ENCODE measurements at regions not wholly inside any gene's neighbourhood (a gene's known extent, or its start where the extent isn't known, plus 50 kb on each side); places are given as distances from the start of the nearest gene placed in this dataset.
"Not testable (repeated sequence)": the region's sequence is repeated elsewhere in the genome, so short reads cannot be mapped to it uniquely, and the experiment has no call there.

GRCh38 chrX:122641826-122642225 is 542.3 kb upstream of the GRIA3 start:
- no peak overlapping the region for H3K4me3 ChIP-seq (ENCODE audit: low read depth, low read length)
- TF ChIP-seq CTCF (IDR thresholded peaks at IDR 0.05; ENCODE audit: insufficient read depth, low read length) = no peak
- peak; percentile 1 for DNase-seq (ENCODE audit: low read depth)

DNA sequence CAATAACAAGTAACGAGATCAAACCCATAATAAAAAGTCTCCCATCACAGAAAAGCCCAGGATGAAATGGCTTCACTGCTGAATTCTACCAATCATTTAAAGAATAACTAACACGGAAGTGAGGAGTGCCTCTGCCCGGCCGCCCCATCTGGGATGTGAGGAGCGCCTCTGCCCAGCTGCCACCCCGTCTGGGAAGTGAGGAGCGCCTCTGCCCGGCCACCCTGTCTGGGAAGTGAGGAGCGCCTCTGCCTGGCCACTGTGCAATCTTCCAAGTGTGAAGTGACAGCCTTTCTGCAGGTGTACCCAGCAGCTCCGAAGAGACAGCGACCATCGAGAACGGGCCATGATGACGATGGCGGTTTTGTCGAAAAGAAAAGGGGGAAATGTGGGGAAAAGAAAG is 528.8 kb upstream of the GRIA3 start:
- H3K4me3 ChIP-seq (ENCODE audit: low read depth, low read length); DNase-seq (ENCODE audit: low read depth): not testable (repeated sequence)

DNA sequence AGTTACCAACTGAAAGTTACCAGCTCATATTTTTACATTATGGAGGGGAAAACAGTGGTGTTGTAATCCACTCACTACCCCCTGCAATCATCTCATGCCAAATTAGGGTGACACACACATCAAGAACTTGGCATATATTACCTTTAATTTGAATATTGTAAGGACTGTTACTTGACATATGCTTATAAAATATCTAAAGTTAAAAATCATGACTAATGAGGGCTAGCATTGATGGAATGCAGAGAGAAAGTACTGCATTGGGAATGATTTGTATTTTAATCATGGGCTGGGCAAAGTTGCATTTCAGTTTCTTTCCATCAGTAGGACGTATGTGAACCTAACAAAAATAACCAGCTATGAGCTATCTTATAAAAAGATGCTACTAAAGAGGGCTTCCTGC is 517.5 kb upstream of the GRIA3 start:
- DNase-seq (ENCODE audit: low read depth) = no peak
- TF ChIP-seq CTCF (IDR thresholded peaks at IDR 0.05; ENCODE audit: insufficient read depth, low read length) = no peak
- no peak overlapping the region for H3K4me3 ChIP-seq (ENCODE audit: low read depth, low read length)

- no peak for DNase-seq (ENCODE audit: low read depth)
- H3K4me3 ChIP-seq (ENCODE audit: low read depth, low read length) = no peak overlapping the region
Observed at GRCh38 chrX:122667667-122668066, 516.4 kb upstream of the GRIA3 start.

DNA sequence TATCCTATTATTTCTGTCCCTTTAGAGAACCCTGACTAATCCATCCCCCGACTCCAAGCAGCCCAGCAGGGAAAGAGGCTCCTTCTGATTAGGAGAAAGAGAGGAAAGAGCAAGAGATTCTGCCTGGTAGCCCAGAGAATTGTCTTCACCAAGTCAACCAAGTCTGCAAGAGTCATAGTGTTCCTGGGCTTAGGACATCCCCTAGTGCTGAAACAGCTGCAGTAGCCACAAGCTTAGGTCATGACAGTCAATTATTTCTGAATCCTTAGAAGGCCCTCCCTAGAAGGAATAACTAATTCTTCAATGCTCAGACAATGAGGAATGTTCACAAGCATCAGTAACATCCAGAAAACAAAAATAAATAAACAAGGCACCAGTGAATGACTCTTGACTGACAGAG is 480.3 kb upstream of the GRIA3 start:
- peak; percentile 0 for DNase-seq (ENCODE audit: low read depth)
- H3K4me3 ChIP-seq (ENCODE audit: low read depth, low read length) = no peak overlapping the region
- no peak for TF ChIP-seq CTCF (IDR thresholded peaks at IDR 0.05; ENCODE audit: insufficient read depth, low read length)

More at GRCh38 chrX:122667667-122668066, 516.4 kb upstream of the GRIA3 start:
- TF ChIP-seq CTCF (IDR thresholded peaks at IDR 0.05; ENCODE audit: insufficient read depth, low read length) = no peak

DNA sequence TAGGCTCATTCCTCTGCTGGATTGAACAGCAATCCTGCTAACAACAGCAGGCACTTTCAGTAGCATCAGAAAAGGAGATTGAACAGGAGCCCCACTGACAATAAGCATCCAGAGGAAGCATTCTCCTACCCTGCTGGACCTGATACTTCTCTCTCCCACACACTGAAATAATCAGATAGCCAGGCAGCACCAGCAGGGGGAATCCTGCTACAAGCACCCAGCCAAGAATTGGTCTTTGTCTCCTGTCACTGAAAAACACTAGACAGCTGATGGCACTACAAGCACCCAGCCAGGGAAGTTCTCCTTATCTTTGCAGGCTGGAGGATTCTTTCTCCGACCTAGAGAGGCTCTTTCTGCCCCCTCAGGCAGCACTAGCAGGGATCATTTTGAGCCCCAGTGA is 444.3 kb upstream of the GRIA3 start:
- no peak for TF ChIP-seq CTCF (IDR thresholded peaks at IDR 0.05; ENCODE audit: insufficient read depth, low read length)
- no peak overlapping the region for H3K4me3 ChIP-seq (ENCODE audit: low read depth, low read length)
- no peak for DNase-seq (ENCODE audit: low read depth)

DNA sequence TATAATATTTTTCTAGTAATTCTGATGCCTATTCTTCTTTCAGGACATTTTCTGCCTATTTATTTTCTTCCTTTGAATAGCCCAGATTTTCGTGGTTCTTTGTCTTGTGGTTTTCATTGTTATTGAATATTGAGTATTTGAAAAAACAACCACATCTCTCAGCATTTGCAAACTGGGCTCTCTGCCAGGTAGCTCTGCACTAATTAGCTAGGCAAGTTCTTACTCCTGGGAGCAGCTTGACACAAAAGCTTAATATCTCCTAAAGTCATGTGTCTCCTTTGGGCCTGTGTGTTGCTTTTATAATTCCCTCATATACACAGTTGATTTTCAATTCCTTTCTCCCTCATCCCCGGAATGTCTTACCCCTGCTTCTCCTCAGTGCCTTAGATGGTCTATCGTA is 413.5 kb upstream of the GRIA3 start:
- no peak overlapping the region for H3K4me3 ChIP-seq (ENCODE audit: low read depth, low read length)
- TF ChIP-seq CTCF (IDR thresholded peaks at IDR 0.05; ENCODE audit: insufficient read depth, low read length) = no peak
- DNase-seq (ENCODE audit: low read depth) = no peak

All from fibroblast of the aortic adventitia (primary cell).